ENCODE measurements at regions not wholly inside any gene's neighbourhood (a gene's known extent, or its start where the extent isn't known, plus 50 kb on each side); places are given as distances from the start of the nearest gene placed in this dataset.
A peak's percentile ranks its signal among the peaks of the same experiment; 100 is the strongest.

DNA sequence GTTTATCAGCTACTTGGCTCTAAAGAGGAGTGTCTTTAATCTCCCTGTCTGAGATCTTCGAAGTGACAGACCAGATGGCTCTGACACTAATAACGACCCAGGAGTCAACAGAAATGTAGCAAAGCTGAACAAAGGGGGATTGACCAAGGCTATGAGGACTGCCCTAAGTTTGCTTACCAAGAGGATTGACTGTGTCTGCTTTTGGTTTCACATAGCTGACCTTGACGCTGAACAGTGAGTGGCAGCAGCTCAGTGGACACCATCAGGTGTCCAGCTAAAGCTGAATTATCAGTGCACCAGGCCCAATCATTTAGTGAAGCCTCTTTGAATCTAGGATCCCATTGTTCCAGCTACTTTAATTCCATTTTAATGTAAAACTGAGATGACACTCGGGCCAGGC is 262.6 kb downstream of the COX7C start:
- ATAC-seq = no peak
- no peak for DNase-seq (ENCODE audit: low spot score)
- no peaks in the 10 kb centered on the region for H3K36me3 Mint-ChIP-seq
- peaks cover 25% of the 10 kb centered on the region for H3K4me1 Mint-ChIP-seq
- ChIA-PET CTCF (interaction anchor here (0.6 to 3.4 kb wide), 27 partner anchors 8 to 520 kb away, joined by 3 to 71 read pairs (median 4); no protein-coding TSS in a partner anchor), POLR2A (no interaction called here)
- no peak overlapping the region for H3K27ac Mint-ChIP-seq
- no peak overlapping the region for H3K4me3 Mint-ChIP-seq
- TF ChIP-seq, protein P1, sequence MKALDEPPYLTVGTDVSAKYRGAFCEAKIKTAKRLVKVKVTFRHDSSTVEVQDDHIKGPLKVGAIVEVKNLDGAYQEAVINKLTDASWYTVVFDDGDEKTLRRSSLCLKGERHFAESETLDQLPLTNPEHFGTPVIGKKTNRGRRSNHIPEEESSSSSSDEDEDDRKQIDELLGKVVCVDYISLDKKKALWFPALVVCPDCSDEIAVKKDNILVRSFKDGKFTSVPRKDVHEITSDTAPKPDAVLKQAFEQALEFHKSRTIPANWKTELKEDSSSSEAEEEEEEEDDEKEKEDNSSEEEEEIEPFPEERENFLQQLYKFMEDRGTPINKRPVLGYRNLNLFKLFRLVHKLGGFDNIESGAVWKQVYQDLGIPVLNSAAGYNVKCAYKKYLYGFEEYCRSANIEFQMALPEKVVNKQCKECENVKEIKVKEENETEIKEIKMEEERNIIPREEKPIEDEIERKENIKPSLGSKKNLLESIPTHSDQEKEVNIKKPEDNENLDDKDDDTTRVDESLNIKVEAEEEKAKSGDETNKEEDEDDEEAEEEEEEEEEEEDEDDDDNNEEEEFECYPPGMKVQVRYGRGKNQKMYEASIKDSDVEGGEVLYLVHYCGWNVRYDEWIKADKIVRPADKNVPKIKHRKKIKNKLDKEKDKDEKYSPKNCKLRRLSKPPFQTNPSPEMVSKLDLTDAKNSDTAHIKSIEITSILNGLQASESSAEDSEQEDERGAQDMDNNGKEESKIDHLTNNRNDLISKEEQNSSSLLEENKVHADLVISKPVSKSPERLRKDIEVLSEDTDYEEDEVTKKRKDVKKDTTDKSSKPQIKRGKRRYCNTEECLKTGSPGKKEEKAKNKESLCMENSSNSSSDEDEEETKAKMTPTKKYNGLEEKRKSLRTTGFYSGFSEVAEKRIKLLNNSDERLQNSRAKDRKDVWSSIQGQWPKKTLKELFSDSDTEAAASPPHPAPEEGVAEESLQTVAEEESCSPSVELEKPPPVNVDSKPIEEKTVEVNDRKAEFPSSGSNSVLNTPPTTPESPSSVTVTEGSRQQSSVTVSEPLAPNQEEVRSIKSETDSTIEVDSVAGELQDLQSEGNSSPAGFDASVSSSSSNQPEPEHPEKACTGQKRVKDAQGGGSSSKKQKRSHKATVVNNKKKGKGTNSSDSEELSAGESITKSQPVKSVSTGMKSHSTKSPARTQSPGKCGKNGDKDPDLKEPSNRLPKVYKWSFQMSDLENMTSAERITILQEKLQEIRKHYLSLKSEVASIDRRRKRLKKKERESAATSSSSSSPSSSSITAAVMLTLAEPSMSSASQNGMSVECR (CRISPR knock-in tag; IDR thresholded peaks at IDR 0.05; ENCODE audit: borderline replicate concordance) = no peak
- TF ChIP-seq, protein P2, sequence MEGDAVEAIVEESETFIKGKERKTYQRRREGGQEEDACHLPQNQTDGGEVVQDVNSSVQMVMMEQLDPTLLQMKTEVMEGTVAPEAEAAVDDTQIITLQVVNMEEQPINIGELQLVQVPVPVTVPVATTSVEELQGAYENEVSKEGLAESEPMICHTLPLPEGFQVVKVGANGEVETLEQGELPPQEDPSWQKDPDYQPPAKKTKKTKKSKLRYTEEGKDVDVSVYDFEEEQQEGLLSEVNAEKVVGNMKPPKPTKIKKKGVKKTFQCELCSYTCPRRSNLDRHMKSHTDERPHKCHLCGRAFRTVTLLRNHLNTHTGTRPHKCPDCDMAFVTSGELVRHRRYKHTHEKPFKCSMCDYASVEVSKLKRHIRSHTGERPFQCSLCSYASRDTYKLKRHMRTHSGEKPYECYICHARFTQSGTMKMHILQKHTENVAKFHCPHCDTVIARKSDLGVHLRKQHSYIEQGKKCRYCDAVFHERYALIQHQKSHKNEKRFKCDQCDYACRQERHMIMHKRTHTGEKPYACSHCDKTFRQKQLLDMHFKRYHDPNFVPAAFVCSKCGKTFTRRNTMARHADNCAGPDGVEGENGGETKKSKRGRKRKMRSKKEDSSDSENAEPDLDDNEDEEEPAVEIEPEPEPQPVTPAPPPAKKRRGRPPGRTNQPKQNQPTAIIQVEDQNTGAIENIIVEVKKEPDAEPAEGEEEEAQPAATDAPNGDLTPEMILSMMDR (IDR thresholded peaks at IDR 0.05) = no peak
- TF ChIP-seq KAT7 (CRISPR knock-in tag; IDR thresholded peaks at IDR 0.05; ENCODE audit: borderline replicate concordance) (no peak), ZNF121 (CRISPR knock-in tag; IDR thresholded peaks at IDR 0.05) (no peak), AFF4 (CRISPR knock-in tag; IDR thresholded peaks at IDR 0.05; ENCODE audit: borderline replicate concordance) (no peak), SMAD3 (CRISPR knock-in tag; IDR thresholded peaks at IDR 0.05; ENCODE audit: borderline replicate concordance) (no peak; the same call in 1 of the 2 replicates), FOXP1 (CRISPR knock-in tag; IDR thresholded peaks at IDR 0.05; ENCODE audit: borderline replicate concordance) (no peak), SOX15 (CRISPR knock-in tag; IDR thresholded peaks at IDR 0.05) (no peak), ZNF263 (CRISPR knock-in tag; IDR thresholded peaks at IDR 0.05; ENCODE audit: low read depth) (no peak)
- TF ChIP-seq, protein P3, sequence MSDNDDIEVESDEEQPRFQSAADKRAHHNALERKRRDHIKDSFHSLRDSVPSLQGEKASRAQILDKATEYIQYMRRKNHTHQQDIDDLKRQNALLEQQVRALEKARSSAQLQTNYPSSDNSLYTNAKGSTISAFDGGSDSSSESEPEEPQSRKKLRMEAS (CRISPR knock-in tag; IDR thresholded peaks at IDR 0.05) = no peak
- no peaks in the 10 kb centered on the region for H3K9me3 Mint-ChIP-seq
- no peaks in the 10 kb centered on the region for H3K27me3 Mint-ChIP-seq (ENCODE audit: low read depth)

DNA sequence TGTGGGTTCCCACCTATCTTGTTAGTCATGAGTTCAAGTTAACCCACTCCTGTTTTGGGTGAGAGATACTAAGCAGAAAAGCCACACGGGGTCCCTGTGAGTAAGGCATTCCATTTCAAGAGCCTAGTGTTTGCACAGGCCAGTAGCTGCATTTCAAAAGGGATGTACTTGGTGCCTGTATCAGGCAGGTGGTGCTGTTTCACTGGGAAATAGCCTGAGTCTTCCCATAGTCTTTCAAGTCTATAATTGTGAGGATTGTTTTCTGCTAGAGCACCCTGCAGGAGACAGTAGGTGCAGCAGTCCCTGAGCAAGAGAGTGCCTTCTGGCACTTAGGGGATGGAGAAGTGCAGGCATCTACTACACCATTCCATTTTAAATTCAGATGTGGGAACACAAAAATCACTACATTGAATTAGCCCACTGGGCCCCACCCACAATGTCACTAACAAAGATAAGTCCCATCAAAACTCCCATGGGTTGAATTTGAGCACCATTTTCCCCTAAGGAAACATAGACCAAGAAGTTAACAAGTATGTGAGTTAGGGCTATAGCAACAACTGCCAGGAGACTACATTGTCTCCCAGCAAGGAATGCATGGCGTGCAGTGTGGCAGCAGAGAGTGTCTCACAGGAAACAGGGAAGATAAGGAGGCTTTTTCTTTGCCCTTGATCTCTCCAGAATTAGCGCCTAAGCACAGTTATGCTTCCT is 263.2 kb downstream of the COX7C start:
- Mint-ChIP-seq H3K4me3 (no peak overlapping the region), H3K27ac (no peak overlapping the region), H3K27me3 (ENCODE audit: low read depth) (no peaks in the 10 kb centered on the region), H3K9me3 (no peaks in the 10 kb centered on the region), H3K36me3 (no peaks in the 10 kb centered on the region), H3K4me1 (peaks cover 25% of the 10 kb centered on the region)
- ChIA-PET CTCF (interaction anchor here (0.6 to 3.4 kb wide), 26 partner anchors 8 to 519 kb away, joined by 3 to 71 read pairs (median 4); no protein-coding TSS in a partner anchor), POLR2A (interaction anchor here (0.5 kb wide), 1 partner anchor 377 kb away, joined by 5 read pairs; no protein-coding TSS in a partner anchor)
- ATAC-seq = peak; percentile 99
- TF ChIP-seq CREM (CRISPR knock-in tag; IDR thresholded peaks at IDR 0.05) (0 out of 2 replicates have a peak, but pooled peaks have one; percentile 36), SP1 (CRISPR knock-in tag; conservative IDR thresholded peaks at IDR 0.05) (0 out of 2 replicates have a peak, but pooled peaks have one; percentile 27), ZNF317 (CRISPR knock-in tag; IDR thresholded peaks at IDR 0.05; ENCODE audit: borderline replicate concordance, low read depth) (0 out of 2 replicates have a peak, but pooled peaks have one; percentile 32)
- TF ChIP-seq, protein P2 (IDR thresholded peaks at IDR 0.05) = peak; percentile 70
- TF ChIP-seq, protein P1 (CRISPR knock-in tag; IDR thresholded peaks at IDR 0.05; ENCODE audit: borderline replicate concordance) = no peak
- DNase-seq (ENCODE audit: low spot score) = peak; percentile 66
